WTC11 (cell line): ENCODE measurements at regions not wholly inside any gene's neighbourhood (a gene's known extent, or its start where the extent isn't known, plus 50 kb on each side); places are given as distances from the start of the nearest gene placed in this dataset.

Experiments
- ATAC-seq: fragments of 200-7000 bp; cut with Tn5 transposase; 2 replicates; pipeline ENCODE4 v1.10.0; 2021; ENCODE audit warnings: mild to moderate bottlenecking, moderate library complexity
- CTCF ChIA-PET: fragments of 300-600 bp; sonication (Branson Sonifier 250); formaldehyde crosslinking; loops from one replicate; lab custom pipeline; 2021; ENCODE audit warnings: antibody characterized with exemption; lab: Charles Lee
- POLR2A ChIA-PET: fragments of 350-600 bp; sonication (Branson Sonifier 250); formaldehyde crosslinking; loops from one replicate; lab custom pipeline; 2021; ENCODE audit warnings: antibody characterized with exemption; lab: Charles Lee
- DNase-seq: peaks from one replicate; pipeline ENCODE4 v3.0.0; 2021; ENCODE audit warnings: low spot score
- H3K27ac Mint-ChIP-seq: 2 replicates; pipeline ENCODE4 v1.8.0; 2021; ENCODE audit warnings: mixed read lengths
- H3K27me3 Mint-ChIP-seq: 2 replicates; pipeline ENCODE4 v1.8.0; 2021; ENCODE audit warnings: low read depth, mild to moderate bottlenecking, moderate library complexity, mixed read lengths
- H3K36me3 Mint-ChIP-seq: 2 replicates; pipeline ENCODE4 v1.8.0; 2021; ENCODE audit warnings: mixed read lengths
- H3K4me1 Mint-ChIP-seq: 2 replicates; pipeline ENCODE4 v1.8.0; 2022; ENCODE audit warnings: mixed read lengths
- H3K4me3 Mint-ChIP-seq: 2 replicates; pipeline ENCODE4 v1.8.0; 2021; ENCODE audit warnings: mild to moderate bottlenecking, moderate library complexity, mixed read lengths
- H3K9me3 Mint-ChIP-seq: 2 replicates; pipeline ENCODE4 v1.8.0; 2021; ENCODE audit warnings: mixed read lengths
- ATF1 ChIP-seq: sonication (generic); formaldehyde crosslinking; IDR thresholded peaks from 2 replicates; pipeline ENCODE4 v1.8.1; 2023; ENCODE audit warnings: mild to moderate bottlenecking, moderate library complexity, missing genetic modification reagents
- ELF4 ChIP-seq: sonication (generic); formaldehyde crosslinking; IDR thresholded peaks from 2 replicates; pipeline ENCODE4 v1.8.1; 2022; ENCODE audit warnings: low read depth, mild to moderate bottlenecking, moderate library complexity, missing genetic modification reagents
- EMX1 ChIP-seq: fragments of 250-450 bp; sonication (Bioruptor Pico); IDR thresholded peaks from 2 replicates; pipeline ENCODE4 v1.8.0; 2021; ENCODE audit warnings: mild to moderate bottlenecking
- ETV6 ChIP-seq: sonication (generic); formaldehyde crosslinking; IDR thresholded peaks from 2 replicates; pipeline ENCODE4 v1.8.1; 2022; ENCODE audit warnings: mild to moderate bottlenecking, missing genetic modification reagents
- FOXJ3 ChIP-seq: sonication (generic); formaldehyde crosslinking; IDR thresholded peaks from 2 replicates; pipeline ENCODE4 v1.9.0; 2021; ENCODE audit warnings: missing genetic modification reagents, mild to moderate bottlenecking, borderline replicate concordance
- FOXK1 ChIP-seq: sonication (generic); formaldehyde crosslinking; IDR thresholded peaks from 2 replicates; pipeline ENCODE4 v1.8.0; 2022; ENCODE audit warnings: mild to moderate bottlenecking, moderate library complexity, missing genetic modification reagents
- GTF2I ChIP-seq: fragments of 250-450 bp; sonication (Bioruptor Pico); conservative IDR thresholded peaks from 2 replicates; pipeline ENCODE4 v1.4.0; 2021; ENCODE audit warnings: mild to moderate bottlenecking
- HMGA2 ChIP-seq: fragments of 250-450 bp; sonication (Bioruptor Pico); IDR thresholded peaks from 2 replicates; pipeline ENCODE4 v1.4.0; 2021; ENCODE audit warnings: mild to moderate bottlenecking, moderate library complexity
- IRF2 ChIP-seq: sonication (generic); formaldehyde crosslinking; IDR thresholded peaks from 2 replicates; pipeline ENCODE4 v1.8.0; 2022; ENCODE audit warnings: low read depth, missing genetic modification reagents, borderline replicate concordance
- NR2C2 ChIP-seq: sonication (generic); formaldehyde crosslinking; IDR thresholded peaks from 2 replicates; pipeline ENCODE4 v1.8.0; 2022; ENCODE audit warnings: mild to moderate bottlenecking, missing genetic modification reagents
- SMAD4 ChIP-seq: sonication (generic); formaldehyde crosslinking; IDR thresholded peaks from 2 replicates; pipeline ENCODE4 v1.8.0; 2022; ENCODE audit warnings: mild to moderate bottlenecking, missing genetic modification reagents
- TP53 ChIP-seq: sonication (generic); formaldehyde crosslinking; IDR thresholded peaks from 2 replicates; pipeline ENCODE4 v1.8.1; 2023; ENCODE audit warnings: mild to moderate bottlenecking, missing genetic modification reagents
- ZNF121 ChIP-seq: sonication (generic); formaldehyde crosslinking; IDR thresholded peaks from 2 replicates; pipeline ENCODE4 v1.8.0; 2023; ENCODE audit warnings: missing genetic modification reagents
- ZNF263 ChIP-seq: sonication (generic); formaldehyde crosslinking; IDR thresholded peaks from 2 replicates; pipeline ENCODE4 v1.8.1; 2022; ENCODE audit warnings: low read depth, mild to moderate bottlenecking, moderate library complexity, missing genetic modification reagents
- ZNF416 ChIP-seq: fragments of 250-450 bp; sonication (Bioruptor Pico); IDR thresholded peaks from 2 replicates; pipeline ENCODE4 v1.9.0; 2021; ENCODE audit warnings: mild to moderate bottlenecking, inconsistent platforms
- ZNF423 ChIP-seq: fragments of 250-450 bp; sonication (Bioruptor Pico); IDR thresholded peaks from 2 replicates; pipeline ENCODE4 v2.1.2; 2022; ENCODE audit warnings: mild to moderate bottlenecking, moderate library complexity
- TF ChIP-seq, protein P1 (sequence below): fragments of 200-600 bp; IDR thresholded peaks from 2 replicates; pipeline ENCODE4 v1.8.0; 2022; ENCODE audit warnings: antibody characterized with exemption
- TF ChIP-seq, protein P2 (sequence below): fragments of 250-450 bp; sonication (Bioruptor Pico); IDR thresholded peaks from 2 replicates; pipeline ENCODE4 v1.9.0; 2021; ENCODE audit warnings: mild to moderate bottlenecking, borderline replicate concordance
- TF ChIP-seq, protein P3 (sequence below): sonication (generic); formaldehyde crosslinking; IDR thresholded peaks from 2 replicates; pipeline ENCODE4 v1.8.1; 2023; ENCODE audit warnings: mild to moderate bottlenecking, missing genetic modification reagents, moderate library complexity
- TF ChIP-seq, protein P4 (sequence below): sonication (generic); formaldehyde crosslinking; IDR thresholded peaks from 2 replicates; pipeline ENCODE4 v1.8.0; 2022; ENCODE audit warnings: mild to moderate bottlenecking, missing genetic modification reagents

DNA sequence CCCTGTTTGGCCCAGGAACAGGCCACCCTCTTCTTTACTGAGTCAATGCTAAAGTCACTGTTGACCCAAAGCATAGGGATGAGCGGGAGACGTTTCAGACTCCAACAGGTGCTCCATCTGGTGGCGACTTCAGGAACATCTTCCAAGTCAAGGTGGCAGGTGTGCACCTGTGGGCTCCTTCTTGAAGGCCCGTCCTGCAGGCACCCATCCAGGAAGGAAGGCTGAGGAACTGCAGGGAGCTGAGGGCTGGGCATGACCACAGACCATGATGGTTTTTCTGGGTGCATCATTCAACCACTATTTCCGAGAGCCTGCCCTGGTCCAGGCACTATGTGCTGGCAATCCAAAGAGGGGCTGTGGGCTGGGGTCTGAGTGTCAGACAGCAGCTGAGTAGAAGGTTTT lies 142.8 kb downstream of the NDUFA10 start:
- H3K36me3 Mint-ChIP-seq: peaks cover 14% of the 10 kb centered on the region
- peaks cover 35% of the 10 kb centered on the region for H3K9me3 Mint-ChIP-seq
- no peak overlapping the region for H3K4me3 Mint-ChIP-seq
- peak; percentile 96 for ATAC-seq
- ChIA-PET CTCF (interaction anchor here (0.8 to 1.8 kb wide), 5 partner anchors 9 to 58 kb away, joined by 3 to 8 read pairs (median 4); no protein-coding TSS in a partner anchor), POLR2A (no interaction called here)
- no peaks in the 10 kb centered on the region; the same call in none of the 2 replicates for H3K27me3 Mint-ChIP-seq
- DNase-seq: peak; percentile 83
- H3K4me1 Mint-ChIP-seq: peaks cover 14% of the 10 kb centered on the region
- no peak for TF ChIP-seq ZNF416
- no peak for TF ChIP-seq IRF2 (CRISPR knock-in tag)
- TF ChIP-seq ZNF423 (CRISPR knock-in tag): no peak
- no peak for TF ChIP-seq ZNF121 (CRISPR knock-in tag)
- TF ChIP-seq, protein P1, sequence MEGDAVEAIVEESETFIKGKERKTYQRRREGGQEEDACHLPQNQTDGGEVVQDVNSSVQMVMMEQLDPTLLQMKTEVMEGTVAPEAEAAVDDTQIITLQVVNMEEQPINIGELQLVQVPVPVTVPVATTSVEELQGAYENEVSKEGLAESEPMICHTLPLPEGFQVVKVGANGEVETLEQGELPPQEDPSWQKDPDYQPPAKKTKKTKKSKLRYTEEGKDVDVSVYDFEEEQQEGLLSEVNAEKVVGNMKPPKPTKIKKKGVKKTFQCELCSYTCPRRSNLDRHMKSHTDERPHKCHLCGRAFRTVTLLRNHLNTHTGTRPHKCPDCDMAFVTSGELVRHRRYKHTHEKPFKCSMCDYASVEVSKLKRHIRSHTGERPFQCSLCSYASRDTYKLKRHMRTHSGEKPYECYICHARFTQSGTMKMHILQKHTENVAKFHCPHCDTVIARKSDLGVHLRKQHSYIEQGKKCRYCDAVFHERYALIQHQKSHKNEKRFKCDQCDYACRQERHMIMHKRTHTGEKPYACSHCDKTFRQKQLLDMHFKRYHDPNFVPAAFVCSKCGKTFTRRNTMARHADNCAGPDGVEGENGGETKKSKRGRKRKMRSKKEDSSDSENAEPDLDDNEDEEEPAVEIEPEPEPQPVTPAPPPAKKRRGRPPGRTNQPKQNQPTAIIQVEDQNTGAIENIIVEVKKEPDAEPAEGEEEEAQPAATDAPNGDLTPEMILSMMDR: peak; percentile 44; the same call in 1 of the 2 replicates
- no peak overlapping the region for H3K27ac Mint-ChIP-seq

DNA sequence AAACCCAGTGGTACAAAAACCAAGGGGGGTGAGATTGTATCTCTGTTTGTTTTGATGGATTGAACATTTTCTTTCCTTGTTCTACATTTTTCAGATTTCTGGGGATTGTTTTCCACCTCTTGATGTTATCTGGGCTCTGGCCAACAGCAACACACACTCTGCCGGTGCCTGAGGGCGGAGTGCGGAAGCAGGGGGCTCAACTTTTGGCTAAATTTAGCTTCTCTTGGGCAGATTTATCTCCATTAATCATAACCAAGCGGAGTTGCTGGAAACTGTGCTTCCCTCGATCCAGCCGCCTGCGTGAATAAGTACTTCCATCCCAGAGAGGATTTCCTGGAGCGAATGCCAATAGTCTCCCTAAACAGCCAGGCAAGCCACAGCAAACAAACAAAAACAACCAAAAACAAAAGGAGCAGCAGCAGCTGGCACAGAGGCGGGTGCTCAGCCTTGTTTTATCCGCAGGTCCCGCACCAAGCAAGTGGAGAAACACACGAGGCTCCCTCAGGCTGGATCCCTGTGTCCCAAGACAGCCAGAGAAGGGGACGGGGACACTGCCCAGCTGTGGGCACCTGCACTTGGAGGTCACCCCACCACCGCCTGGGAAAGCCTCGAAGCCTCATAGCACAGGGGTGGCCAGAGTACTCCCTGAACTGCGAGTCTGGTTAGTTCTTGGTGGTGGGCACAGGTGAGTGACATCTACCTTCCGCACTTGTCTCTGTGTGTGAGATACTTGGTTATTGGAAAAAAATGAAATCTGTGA lies 143.4 kb downstream of the NDUFA10 start:
- ChIA-PET POLR2A (no interaction called here), CTCF (interaction anchor here (0.8 to 1.8 kb wide), 4 partner anchors 8 to 212 kb away, joined by 3 to 8 read pairs (median 4); no protein-coding TSS in a partner anchor)
- no peak overlapping the region for H3K27ac Mint-ChIP-seq
- peaks cover 14% of the 10 kb centered on the region for H3K36me3 Mint-ChIP-seq
- TF ChIP-seq ETV6 (CRISPR knock-in tag) (no peak), ATF1 (CRISPR knock-in tag) (no peak), EMX1 (CRISPR knock-in tag) (no peak), ZNF263 (CRISPR knock-in tag) (no peak), ZNF423 (CRISPR knock-in tag) (no peak), FOXJ3 (no peak), FOXK1 (CRISPR knock-in tag) (no peak), GTF2I (CRISPR knock-in tag) (no peak), ELF4 (CRISPR knock-in tag) (no peak), TP53 (no peak), SMAD4 (CRISPR knock-in tag) (no peak), NR2C2 (no peak), HMGA2 (CRISPR knock-in tag) (no peak)
- TF ChIP-seq, protein P2, sequence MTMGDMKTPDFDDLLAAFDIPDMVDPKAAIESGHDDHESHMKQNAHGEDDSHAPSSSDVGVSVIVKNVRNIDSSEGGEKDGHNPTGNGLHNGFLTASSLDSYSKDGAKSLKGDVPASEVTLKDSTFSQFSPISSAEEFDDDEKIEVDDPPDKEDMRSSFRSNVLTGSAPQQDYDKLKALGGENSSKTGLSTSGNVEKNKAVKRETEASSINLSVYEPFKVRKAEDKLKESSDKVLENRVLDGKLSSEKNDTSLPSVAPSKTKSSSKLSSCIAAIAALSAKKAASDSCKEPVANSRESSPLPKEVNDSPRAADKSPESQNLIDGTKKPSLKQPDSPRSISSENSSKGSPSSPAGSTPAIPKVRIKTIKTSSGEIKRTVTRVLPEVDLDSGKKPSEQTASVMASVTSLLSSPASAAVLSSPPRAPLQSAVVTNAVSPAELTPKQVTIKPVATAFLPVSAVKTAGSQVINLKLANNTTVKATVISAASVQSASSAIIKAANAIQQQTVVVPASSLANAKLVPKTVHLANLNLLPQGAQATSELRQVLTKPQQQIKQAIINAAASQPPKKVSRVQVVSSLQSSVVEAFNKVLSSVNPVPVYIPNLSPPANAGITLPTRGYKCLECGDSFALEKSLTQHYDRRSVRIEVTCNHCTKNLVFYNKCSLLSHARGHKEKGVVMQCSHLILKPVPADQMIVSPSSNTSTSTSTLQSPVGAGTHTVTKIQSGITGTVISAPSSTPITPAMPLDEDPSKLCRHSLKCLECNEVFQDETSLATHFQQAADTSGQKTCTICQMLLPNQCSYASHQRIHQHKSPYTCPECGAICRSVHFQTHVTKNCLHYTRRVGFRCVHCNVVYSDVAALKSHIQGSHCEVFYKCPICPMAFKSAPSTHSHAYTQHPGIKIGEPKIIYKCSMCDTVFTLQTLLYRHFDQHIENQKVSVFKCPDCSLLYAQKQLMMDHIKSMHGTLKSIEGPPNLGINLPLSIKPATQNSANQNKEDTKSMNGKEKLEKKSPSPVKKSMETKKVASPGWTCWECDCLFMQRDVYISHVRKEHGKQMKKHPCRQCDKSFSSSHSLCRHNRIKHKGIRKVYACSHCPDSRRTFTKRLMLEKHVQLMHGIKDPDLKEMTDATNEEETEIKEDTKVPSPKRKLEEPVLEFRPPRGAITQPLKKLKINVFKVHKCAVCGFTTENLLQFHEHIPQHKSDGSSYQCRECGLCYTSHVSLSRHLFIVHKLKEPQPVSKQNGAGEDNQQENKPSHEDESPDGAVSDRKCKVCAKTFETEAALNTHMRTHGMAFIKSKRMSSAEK: no peak
- TF ChIP-seq, protein P3, sequence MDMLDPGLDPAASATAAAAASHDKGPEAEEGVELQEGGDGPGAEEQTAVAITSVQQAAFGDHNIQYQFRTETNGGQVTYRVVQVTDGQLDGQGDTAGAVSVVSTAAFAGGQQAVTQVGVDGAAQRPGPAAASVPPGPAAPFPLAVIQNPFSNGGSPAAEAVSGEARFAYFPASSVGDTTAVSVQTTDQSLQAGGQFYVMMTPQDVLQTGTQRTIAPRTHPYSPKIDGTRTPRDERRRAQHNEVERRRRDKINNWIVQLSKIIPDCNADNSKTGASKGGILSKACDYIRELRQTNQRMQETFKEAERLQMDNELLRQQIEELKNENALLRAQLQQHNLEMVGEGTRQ (CRISPR knock-in tag): no peak
- TF ChIP-seq, protein P1: no peak
- TF ChIP-seq, protein P4, sequence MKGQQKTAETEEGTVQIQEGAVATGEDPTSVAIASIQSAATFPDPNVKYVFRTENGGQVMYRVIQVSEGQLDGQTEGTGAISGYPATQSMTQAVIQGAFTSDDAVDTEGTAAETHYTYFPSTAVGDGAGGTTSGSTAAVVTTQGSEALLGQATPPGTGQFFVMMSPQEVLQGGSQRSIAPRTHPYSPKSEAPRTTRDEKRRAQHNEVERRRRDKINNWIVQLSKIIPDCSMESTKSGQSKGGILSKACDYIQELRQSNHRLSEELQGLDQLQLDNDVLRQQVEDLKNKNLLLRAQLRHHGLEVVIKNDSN: no peak
- H3K27me3 Mint-ChIP-seq: no peaks in the 10 kb centered on the region; the same call in none of the 2 replicates
- H3K9me3 Mint-ChIP-seq: peaks cover 33% of the 10 kb centered on the region
- peak; percentile 48 for ATAC-seq
- H3K4me1 Mint-ChIP-seq: peaks cover 19% of the 10 kb centered on the region
- H3K4me3 Mint-ChIP-seq: no peak overlapping the region
- no peak for DNase-seq
